HG03095 (cell line): ENCODE measurements at regions not wholly inside any gene's neighbourhood (a gene's known extent, or its start where the extent isn't known, plus 50 kb on each side); places are given as distances from the start of the nearest gene placed in this dataset.
"Not testable (repeated sequence)": the region's sequence is repeated elsewhere in the genome, so short reads cannot be mapped to it uniquely, and the experiment has no call there.

Experiments
- ATAC-seq: cut with Tn5 transposase; IDR thresholded peaks from one replicate; pipeline ENCODE4 v1.9.1; 2021; ENCODE audit warnings: moderate library complexity; ENCODE audit not compliant: unreplicated experiment

DNA sequence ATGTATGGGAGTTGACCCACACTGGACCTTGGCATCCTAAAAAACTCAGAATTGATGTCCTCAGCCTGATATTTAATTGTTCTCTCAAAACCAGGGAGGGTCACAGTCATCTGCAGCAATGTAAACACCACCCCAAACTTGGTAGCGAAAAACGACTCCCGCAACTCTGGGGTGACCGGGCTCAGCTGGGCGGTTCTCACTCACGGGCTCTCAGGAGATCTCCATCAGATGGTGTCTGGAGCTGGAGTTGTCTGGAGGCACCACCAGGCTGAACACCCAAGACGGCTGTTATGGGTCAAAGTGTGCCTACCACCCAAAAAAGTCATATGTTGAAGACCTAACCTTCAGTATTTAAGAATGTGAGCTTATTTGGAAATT lies 50.9 kb upstream of the NXT1 start:
- ATAC-seq = no peak

DNA sequence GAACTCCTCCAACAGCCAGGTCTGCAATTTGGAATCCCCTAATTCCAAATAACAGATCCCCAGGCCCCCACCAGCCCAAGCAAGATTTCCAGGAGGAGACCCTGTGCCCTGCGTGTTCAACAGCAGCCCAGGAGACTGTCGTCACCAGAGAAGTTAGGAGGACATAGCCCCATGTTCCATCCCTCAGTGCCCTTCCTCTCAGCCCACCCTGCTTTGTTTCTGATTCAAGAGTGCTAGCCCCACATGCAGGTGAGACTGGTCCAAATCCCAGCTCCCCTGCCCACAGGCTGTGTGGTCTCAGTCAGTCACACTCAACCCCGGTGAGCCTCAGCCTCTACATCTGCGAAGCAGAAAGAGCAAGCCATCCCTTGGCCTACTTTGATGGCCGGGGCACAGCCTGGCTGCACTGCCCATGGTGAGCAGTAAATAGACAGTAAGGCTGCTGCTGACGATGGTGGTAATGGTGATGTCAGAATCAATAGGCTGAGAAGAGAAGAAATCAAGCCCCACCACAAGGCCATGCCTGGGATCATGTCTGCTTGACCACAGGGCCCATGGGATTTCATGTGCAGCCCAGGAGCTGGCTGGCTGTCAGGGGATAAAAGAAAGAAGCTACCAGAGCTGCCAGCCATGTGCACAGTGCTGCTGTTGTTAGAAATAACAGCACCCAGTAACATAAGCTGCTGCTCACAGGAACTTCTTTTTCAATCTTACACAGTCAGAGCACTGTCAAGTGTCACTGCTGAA lies 51.5 kb upstream of the NXT1 start:
- no peak for ATAC-seq

DNA sequence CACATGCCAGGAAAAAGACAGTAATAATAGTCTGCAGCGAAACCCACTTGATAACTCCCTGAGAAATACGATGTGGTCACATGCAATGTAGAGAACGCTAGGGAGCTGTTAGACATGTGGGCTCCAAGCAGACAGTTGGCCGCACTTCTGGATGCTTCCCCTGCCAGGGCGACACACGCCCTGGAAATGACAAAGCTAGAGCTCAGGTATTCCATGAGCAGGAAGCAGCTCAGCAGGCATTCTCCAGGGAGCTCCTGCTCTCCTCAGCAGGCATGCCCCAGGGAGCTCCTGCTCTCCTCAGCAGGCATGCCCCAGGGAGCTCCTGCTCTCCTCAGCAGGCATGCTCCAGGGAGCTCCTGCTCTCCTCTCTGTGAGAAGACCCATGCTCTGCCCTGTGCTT lies 52.4 kb upstream of the NXT1 start:
- ATAC-seq = no peak

DNA sequence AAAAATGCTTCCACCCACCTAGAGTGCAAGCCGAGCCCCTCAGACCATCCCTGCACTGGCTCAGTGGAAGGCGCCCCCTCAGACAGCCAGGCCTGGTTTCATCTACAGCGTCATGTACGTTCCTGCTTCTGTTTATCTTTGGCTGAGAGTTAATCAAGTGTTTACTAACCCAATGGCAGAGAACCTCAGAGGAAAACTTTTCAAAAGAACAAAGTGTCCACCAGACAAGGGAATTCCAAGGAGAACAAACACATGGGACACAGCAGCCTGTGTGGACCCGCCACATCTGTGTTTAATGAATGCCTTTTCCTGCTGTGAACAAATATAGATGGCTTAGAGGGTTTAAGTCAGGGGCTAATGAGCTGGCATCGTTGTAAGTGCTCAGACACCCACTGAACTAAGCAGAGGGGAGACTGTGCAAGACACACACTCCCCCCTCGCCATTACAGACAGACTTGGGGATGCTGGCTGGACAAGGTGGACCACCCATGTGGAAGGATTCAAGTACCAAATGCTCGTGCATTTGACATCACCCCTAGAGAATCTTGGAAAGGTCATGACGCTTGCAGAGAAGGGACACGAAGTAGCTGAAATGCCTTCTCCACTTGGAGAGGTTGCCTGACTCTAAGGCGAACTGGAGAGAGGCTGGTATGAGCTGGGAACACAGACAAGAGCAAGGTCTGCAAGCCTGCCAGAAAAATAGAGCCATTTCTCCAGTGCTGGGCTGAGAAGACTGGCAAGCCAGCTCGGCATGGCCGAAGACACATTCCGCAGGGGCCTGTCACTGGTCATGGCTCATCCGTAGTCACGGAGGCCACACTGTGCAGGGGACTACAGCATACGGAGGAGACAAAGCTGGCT lies 53.5 kb upstream of the NXT1 start:
- no peak for ATAC-seq

DNA sequence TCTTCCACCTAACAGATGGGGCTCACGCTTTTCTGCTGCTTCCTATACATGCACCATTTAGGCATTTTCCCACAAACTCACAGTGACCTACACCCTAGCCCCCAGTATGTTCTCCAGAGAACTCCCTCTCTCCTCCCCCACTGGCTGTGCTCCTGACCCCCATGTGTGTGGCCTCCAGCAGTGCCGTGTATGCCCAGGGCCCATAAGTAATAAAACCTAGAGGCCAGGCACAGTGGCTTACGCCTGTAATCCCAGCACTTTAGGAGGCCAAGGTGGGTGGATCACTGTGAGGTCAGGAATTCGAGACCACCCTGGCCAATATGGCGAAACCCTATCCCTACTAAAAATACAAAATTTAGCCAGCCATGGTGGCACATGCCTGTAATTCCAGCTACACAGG lies 54.7 kb upstream of the NXT1 start:
- ATAC-seq = no peak

DNA sequence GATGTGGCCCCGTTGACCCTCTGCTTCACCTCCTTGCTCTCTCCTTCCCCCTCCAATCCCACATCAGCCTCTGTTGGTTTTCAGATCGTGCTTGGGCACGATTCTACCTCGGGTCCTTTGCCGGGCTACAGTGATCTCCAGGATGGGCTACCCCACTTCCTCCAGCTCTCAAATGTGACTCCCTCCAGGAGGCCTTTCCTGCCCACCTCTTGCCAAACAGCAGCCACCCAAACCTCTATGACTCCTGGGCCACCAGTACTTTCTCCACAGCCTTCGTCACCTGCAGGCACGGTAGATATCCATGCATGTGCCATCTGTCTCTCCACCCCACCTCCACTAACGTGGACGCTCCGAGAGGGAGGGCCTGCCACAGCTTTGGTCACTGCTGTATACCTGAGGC lies 55.9 kb upstream of the NXT1 start:
- ATAC-seq = no peak

DNA sequence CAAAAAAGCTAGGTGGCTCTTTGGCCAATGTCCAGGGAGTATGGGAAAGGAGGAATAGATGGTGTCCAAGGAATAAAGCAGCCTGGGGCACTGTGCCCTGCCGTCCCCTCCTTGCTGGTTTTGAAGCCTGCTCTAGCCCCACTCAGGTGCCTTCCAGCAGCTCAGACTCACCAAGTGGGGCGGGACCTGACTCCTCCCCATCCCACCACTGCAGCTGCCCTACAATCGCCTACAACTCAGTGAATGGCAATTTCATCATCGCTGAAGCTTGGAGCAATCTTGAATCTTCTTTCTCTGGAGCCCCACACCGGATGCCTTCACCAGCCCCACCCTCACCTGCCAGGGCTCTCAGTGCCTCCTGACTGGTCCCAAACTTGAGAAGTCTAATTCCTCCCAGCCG lies 56.4 kb upstream of the NXT1 start:
- ATAC-seq = no peak

DNA sequence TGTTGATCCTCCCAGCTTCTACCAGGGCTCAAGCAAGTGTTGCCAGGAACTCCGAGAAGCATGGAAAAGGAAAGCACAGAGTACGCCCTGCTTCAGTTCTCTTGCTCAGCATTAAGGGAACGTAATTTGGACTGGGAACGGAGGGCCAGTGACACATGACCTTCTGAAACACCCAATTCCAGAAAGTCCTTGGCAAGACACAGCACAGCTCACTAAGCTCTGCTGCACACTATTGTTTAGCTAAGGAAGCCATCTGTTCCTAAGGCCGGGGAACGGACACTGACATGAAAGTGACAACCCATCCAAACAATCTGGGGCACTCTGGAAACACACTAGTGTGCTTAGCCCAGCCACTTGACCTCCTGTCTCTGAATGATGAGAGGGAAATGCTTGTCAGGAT lies 56.9 kb upstream of the NXT1 start:
- no peak for ATAC-seq

DNA sequence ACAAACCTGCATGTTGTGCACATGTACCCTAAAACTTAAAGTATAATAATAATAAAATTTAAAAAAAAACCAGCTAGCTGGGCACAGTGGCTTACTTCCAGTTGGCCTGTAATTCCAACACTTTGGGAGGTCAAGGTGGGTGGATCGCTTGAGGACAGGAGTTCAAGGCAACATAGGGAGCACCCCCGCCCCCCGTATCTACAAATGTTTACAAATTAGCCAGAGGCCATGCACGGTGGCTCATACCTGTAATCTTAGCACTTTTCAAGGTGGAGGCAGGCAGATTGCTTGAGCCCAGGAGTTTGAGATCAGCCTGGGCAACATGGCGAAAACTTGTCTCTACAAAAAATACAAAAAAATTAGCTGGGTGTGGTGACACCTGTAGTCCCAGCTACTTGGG lies 58.3 kb upstream of the NXT1 start:
- ATAC-seq = not testable (repeated sequence)

DNA sequence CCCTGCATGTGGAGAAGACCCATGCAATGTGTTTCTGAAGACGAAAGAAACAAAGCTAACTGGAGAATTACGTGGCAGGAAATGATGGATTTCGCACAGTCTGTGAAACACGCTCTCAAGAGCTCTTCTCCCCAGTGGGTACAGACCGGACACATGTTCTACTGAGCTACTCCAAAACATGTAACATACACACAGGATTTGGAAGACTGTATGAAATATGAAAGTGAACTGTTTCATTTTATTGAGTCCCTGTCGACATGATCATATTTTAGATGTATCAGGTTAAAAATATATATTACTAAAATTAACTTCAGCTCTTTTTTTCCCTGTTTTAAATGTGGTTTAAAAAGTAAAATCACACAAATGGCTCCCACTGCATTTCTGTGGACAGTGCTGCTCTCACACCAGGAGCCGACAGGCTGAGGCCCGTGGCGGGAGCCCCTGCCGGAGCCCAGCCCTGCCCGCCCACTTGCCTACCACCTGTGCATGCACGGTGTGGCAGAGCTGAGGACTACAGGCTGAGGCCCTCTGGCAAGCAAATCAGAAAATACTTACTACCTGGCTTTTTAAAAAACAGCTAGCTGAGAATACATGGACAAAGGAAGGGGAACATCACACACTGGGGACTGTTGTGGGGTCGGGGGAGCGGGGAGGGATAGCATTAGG lies 58.9 kb upstream of the NXT1 start:
- no peak for ATAC-seq

DNA sequence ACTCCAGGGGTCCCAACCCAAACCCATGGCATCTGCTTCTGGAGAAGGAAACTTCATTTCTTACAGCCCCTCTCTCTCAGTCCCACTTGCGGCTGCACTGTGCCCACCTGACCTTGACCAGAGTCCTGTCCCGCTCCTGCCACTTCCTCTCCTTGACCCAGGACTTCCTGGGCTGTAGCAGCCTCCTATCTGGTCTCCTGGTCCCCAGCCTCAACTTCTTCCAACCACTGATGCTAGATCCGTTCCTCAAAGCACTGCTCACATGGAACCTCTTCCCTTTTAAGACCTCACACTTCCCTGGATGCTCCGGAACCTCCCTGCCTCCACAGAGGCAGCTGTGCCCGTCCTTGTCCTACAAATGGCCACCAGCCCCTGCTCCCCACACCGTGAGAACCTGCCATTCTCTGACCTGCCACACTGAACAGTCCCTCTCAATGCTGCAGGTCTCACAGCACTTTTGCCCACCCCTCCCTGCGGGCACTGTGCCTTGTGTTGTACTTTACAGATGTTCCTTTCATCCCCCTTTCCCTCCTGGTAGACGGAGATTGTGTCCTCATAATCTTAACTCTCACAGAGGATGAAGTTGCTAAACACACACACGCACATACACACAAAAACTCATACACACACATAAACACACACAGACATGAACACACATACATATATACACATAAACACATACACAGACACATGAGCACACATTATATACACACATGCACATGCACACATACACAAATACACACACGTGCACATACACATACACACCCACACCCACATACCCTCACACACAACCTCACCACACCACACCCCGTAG lies 59.6 kb upstream of the NXT1 start:
- ATAC-seq = no peak

DNA sequence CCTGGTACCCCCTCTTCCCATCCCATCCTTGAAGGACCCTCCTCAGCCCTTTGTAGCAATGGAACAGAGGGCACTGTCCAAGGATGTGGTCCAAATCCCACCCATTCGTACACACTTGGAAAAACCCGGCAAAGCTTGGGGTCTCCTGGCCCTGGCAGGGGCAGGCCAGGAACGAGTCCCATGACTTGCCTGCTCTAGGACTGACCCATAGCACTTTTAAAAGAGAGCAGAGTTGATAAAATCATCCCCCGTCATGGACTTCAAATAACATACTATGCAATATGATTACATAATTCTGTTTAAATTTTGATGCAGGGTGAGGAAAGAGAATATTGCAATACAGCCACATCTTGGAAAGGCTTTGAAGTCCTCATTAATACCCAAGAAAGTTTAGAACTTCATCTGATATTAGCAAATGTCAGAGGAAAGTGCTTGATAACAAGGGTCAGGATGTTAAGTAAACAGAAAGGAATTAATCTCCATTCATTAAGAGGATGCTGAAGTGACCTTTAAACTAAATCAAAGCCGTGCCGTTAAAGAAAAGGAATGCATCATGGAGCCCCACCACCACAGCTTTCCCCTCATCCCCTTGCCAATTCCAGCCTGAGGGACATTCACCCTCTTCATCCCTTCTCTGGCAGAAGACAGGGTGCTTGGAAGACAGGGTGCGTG lies 60.7 kb upstream of the NXT1 start:
- ATAC-seq = no peak

DNA sequence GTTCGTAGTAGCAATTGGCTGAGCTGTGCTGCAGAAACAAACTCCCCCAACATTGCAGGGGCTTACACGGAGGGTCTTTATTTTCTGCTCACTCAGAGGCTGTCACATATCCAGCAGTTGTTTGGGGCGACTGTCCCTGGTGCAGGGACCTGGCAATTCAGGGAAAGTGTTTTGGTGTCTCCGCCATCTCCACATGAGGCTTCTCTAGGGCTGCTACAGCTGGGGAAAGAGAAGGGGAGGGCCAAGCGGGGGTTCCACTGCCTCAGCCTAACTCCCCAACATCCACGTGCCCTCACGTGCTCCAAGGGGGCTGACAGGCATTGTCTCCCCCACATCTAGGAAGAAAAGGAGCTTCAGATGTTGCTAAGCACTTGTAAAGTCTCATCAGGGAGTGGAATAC lies 61.3 kb upstream of the NXT1 start:
- no peak for ATAC-seq

DNA sequence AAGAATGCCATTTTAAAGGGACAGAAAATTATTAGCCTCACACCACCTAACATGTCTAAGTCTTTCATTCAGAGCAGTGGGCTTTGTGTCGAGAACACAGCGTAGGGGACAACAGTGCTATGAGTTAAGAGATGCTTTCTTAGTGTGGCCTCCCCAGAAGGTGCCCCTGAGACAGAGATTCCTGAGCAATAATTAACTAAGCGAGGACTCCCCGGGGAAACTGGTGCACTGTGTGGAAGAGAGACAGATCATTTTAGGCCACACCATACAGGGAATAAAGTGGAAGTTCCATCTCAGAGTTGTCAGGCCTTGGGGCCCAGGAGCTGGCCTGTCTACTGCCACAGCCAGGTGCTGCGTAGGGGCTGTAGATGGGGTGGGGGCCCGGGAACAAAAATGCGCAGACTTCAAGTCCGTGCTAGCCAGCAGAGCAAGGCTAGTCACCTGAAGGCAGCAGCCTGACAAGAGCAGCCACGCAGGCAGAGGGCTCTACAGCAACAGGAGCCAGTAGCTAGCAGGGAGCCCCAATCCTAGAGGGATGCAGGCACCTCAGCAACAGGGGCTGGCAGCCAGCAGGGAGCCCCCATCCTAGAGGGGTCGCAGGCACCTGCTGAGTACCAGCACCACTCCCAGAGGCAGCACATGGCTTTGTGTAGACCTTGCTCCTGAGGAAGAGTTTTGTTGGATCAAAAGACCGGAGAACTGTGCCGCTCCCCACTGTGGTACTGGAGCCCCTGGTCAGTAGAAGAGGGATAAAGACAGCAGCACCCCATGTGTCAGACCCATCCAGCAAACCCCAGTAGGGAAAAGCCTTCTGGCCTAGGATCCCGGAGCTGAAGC lies 63.0 kb upstream of the NXT1 start:
- no peak for ATAC-seq

DNA sequence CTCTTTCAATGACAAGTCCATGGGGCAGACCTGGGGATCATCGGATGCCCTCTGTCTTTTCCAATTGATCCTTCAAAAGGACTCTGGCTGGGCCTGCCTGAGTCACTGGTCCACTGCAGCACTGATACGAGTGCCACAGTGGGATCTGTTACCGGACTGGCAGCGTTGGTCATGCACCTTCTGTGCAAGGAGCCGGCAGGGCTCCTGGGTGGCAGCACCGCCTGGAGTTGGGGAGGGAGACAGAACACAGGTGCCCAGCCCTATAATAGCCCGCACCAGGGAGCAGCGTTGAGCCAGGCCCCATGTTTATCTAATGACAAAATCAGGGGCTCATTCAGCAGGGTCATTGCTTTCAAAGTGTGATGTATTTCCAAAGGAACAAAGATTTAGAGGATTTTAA lies 64.2 kb upstream of the NXT1 start:
- ATAC-seq = no peak

DNA sequence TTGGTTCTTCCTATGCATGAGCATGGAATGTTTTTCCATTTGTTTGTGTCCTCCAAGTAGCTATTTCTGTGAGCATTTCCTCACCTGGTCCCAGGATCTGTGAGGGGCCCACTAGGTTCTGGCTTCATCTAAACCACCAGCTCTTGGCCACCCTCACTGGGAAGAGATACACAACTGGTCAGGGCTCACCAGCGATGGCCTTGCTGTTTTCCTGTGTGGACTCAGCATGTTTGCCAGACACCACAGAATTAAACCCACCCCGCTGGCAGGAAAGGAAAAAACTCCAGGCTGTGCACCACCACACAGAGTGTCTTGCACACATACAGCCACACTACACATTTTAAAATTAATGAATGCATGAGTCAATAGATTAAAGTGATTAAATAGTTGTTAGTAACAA lies 65.1 kb upstream of the NXT1 start:
- no peak for ATAC-seq

DNA sequence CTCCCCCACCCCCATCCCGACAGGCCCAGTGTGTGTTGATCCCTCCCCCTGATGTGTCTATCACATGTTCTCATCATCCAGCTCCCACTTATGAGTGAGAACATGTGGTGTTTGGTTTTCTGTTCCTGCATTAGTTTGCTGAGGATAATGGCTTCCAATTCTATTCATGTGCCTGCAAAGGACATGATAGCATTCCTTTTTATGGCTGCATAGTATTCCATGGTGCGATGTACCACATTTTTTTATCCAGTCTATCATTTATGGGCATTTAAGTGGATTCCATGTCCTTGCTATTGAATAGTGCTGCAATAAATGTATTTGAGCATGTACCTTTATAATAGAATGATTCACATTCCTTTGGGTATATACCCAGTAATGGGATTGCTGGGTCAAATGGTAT lies 66.6 kb upstream of the NXT1 start:
- ATAC-seq = no peak

DNA sequence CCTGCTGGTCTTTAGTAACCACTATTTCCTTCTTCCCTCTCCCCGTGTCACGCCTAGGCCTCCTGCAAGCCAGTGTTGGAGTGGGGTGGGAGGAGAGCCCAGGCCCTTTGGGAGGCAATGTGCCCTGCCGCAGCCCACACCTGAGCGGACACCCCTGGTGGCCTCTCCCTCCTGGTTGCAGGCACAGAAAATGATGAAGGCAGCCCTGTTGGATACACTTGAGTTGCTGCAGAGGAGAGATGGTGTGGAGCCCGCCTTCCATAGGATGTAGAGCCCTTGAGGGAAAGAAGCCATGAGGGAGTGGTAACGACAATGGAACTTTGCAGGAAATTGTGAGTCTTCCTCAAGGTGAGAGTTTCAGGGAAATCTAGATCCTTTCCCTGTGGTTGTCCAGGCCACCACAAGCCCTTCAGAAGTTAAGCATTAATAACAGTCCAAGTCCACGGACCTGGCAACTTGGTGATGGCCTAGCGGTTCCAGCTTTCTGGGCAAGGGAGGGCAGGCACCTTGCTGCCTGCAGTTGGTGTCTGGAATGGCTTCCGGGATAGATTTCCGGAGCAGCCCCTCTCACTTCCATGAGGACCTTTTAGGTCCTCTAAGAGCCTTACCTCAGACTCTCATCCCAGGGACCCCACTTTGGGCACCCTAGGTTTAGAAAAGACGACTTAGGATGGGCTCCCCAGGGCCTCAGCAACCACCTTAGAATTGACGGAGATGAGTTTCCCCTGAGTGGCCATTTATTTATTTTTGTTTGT lies 67.3 kb upstream of the NXT1 start:
- ATAC-seq = no peak

DNA sequence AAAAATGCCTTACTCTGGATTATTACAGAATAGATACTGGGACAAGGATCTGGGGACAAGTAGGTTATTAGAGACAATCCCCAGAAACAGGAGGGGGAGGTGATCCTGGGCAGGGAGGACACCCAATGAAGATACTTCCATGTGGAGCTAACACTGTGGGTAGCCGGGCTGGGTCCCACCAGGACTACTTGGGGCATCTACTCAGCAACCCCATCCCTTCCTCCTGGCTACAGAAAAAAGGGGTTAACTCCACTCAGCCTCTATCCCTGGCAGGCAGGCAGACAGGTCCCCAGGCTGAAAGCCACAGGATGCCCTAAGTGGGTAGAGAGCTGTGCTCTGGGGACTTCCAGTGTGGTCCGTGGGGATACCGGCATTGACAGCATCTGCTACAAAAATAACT lies 68.0 kb upstream of the NXT1 start:
- no peak for ATAC-seq
